PC-9 (cell line): ENCODE measurements at regions not wholly inside any gene's neighbourhood (a gene's known extent, or its start where the extent isn't known, plus 50 kb on each side); places are given as distances from the start of the nearest gene placed in this dataset.

Experiments
- CTCF ChIP-seq: fragments of 200-600 bp; sonication (generic); conservative IDR thresholded peaks from 2 replicates; pipeline ENCODE4 v1.6.1; 2017; ENCODE audit warnings: mixed run types, antibody characterized with exemption, mild to moderate bottlenecking, moderate library complexity
- EZH2 ChIP-seq: fragments of 200-600 bp; sonication (generic); IDR thresholded peaks from 2 replicates; pipeline ENCODE4 v1.8.0; 2017; ENCODE audit warnings: antibody characterized with exemption, low read depth

DNA sequence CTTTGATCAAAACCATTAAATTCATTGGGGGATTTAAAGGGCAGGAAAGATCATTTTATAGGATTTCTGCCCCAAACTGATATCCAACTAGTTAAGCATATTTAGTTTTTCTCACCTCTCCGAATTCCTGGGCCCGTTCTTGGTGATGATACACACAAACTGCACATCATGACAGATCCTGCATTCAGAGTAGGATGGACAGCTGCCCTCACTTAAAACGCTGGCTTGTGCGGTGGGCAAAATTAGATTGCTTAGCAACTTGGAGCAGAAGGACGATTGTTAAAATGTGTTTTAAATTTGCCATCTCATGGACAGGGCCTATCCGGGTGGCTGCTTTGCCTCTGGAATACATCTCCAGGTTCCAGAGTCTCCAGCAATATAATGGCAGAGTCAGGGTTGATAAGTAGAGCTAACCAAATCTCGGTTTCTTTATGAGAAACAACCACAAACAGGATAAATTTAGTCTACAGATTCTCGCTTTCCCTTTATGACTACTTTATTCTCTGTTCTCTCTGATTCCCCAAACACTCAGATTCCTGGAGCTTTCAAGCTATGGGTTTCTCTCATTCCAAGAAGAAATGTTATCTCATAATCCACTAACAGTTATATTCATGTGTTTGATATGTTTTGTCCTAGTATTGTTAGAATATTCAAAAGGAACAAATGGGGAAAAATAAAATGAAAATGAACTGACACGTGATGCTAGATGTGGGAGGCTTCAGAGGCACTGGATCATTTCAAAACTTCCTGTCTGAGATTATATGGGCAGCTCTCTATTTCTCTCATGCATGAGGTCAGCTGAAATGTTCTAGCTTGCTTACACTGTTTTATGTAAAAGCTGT is 1014.1 kb upstream of the SEMA6D start:
- TF ChIP-seq CTCF (no peak), EZH2 (no peak)
